Posterior cingulate gyrus (tissue), 11 donors: ENCODE measurements at regions not wholly inside any gene's neighbourhood (a gene's known extent, or its start where the extent isn't known, plus 50 kb on each side); places are given as distances from the start of the nearest gene placed in this dataset.
"Not testable (repeated sequence)": the region's sequence is repeated elsewhere in the genome, so short reads cannot be mapped to it uniquely, and the experiment has no call there.

Experiments used
- DNase-seq, 10 donors: peaks; one replicate each; pipeline versions ENCODE4 v3.0.0 to v3.0.0-alpha.2; 2020 to 2021; ENCODE audit warnings: mixed read lengths in 3 of 10
- intact Hi-C: fragments of 100-400 bp; cut with DNase I; formaldehyde crosslinking; loops from one replicate; pipeline ENCODE4 v1.15.1; 2023

DNA sequence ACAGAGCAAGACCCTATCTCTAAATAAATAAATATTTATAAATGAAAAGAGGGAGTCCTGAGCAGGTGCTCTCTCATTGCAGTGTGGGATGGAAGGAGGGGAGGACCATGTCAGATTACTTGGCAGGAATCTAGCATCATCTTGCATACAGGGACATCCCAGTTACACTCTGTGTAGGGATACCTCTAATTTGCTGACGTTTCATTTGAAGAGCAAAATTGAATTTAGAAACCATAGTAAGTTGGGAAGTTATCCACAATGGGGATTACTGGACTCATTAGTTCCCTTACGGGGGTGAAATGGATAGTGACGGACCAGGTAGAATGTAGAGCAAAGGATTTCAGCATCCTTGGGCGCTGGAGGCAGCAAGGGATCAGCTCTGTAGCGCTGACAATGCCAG, 52.1 kb downstream of the ARHGEF18 start:
- intact Hi-C loops, result no loop called here

GRCh38 chr19:7401694-7402093, 53.0 kb downstream of the ARHGEF18 start:
- intact Hi-C loops, result no loop called here
- DNase-seq, result no peak

More for the DNA sequence above, 52.1 kb downstream of the ARHGEF18 start:
- DNase-seq, result no peak

GRCh38 chr19:7405482-7405881, 56.7 kb downstream of the ARHGEF18 start:
- intact Hi-C loops, DNase-seq: not testable (repeated sequence)

- DNase-seq, result peak in 1 of 10 donors; percentile 45
- intact Hi-C loops, result no loop called here
These were observed 59.5 kb downstream of the ARHGEF18 start for GRCh38 chr19:7408251-7408650.

- intact Hi-C loops, result no loop called here
- peak in 1 of 10 donors; percentile 8 for DNase-seq
These were observed 62.2 kb downstream of the ARHGEF18 start for GRCh38 chr19:7410946-7411345.

DNA sequence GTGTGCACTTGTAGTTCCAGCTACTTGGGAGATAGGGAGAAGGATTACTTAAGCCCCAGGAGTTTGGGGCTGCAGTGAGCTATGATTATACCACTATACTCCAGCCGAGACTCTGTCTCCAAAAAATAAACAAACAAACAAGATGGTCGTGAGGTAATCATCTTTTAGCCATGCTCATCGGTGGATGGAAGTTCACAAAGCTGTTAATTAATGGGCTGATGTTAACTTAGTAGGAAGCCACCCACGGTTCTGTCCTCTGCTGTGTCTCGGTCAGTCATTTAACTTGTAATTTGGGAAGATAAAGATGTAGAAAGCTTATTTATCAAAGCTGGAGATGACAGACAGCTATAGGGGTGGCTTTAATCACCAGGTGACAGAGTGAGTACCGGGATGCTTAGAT, 64.9 kb downstream of the ARHGEF18 start:
- intact Hi-C loops, result no loop called here
- DNase-seq, result no peak

DNA sequence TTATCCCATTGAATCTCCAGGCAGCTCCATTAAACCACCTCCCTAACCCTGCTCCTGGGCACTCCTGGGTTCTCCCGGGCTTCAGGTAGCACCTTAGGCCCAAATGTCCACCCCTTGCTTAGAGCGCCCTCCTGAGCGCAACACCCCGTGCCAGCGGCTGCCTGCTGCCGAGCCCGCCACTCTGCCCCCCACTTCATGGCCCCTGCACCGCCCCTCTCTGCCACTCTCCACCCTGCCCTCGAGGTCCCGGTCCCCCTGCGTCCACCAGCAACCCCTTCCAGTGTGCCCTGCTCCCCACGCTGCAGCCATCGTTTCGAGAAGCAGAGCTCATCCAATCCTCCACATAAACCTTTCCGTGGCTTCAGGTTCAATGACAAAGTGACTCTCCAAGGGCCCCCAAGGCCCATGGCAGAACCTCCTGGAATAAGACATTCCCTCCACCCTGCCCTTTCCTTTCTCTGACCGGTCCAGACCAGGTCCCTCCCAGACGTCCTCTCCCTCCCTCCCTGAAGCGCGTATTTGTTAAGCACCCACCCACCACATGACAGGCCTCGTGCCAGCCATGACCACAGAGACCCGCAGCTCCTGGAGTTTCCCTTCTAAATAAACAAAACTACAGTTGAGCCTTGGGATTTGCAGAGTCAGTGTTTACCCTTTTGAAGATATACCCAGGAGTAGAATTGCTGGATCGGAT, 66.6 kb downstream of the ARHGEF18 start:
- DNase-seq, result peak in 1 of 10 donors; percentile 53
- intact Hi-C loops, result no loop called here

- intact Hi-C loops, result no loop called here
These were observed 67.2 kb downstream of the ARHGEF18 start for GRCh38 chr19:7415857-7416371.

DNA sequence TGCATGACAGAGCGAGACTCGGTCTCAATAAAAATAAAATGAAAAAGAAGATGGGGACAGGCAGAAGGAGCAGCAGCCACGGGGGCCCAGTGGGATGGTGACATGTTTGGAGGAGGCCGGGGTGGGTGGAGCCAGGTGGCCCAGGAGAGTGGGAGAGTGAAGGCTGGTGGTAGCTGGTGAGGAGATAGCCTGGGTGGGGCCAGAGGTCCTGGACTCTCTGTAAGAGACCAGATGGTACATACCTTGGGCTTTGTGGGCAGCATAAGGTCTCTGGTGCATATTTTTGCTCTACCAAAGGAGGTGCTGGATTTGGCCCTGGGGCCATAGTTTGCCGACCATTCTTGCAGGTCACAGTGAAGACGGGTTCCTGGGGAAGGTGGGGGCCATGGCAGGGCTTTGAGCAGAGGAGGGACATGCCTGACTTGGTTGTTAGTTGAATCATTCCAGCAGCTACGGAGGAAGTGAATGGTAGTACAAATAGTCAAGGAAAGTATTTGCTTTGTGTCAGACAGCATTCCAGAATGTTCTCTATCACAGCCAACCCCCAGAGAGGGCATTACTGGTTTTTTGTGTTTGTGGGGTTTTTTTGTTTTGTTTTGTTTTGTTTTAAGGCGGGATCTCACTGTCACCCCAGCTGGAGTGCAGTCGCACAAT, 69.1 kb downstream of the ARHGEF18 start:
- intact Hi-C loops, result no loop called here
- DNase-seq, result peak in 1 of 10 donors; percentile 37

More at GRCh38 chr19:7415857-7416371, 67.2 kb downstream of the ARHGEF18 start:
- DNase-seq, result peak in 1 of 10 donors; percentile 14

DNA sequence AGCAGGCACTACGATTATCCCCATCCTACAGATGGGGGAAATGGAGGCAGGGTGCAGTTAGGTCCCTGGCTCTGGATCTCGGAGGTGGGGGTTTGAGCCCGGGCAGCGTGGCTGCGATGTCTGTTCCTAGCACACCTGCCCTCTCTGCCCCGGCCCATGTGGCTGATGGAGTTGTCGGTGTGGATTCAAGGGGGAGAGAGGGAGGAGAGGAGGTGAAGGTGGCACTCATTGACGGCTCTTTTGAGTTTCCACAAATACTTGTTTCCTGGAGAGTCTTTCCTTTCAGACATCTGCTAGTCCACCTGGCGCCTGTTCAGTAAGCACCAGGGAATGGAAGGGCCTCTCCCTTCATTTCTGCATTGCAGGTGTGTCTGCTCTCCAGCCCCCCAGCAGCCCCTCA, 69.9 kb downstream of the ARHGEF18 start:
- intact Hi-C loops, result no loop called here
- DNase-seq, result peak in 1 of 10 donors; percentile 37

- intact Hi-C loops, result no loop called here
- DNase-seq, result peak in 1 of 10 donors; percentile 62
These were observed 69.7 kb downstream of the PEX11G start for GRCh38 chr19:7419153-7419552.

GRCh38 chr19:7419777-7420439, 68.9 kb downstream of the PEX11G start:
- peak in 1 of 10 donors; percentile 52 for DNase-seq
- intact Hi-C loops, result no loop called here

DNA sequence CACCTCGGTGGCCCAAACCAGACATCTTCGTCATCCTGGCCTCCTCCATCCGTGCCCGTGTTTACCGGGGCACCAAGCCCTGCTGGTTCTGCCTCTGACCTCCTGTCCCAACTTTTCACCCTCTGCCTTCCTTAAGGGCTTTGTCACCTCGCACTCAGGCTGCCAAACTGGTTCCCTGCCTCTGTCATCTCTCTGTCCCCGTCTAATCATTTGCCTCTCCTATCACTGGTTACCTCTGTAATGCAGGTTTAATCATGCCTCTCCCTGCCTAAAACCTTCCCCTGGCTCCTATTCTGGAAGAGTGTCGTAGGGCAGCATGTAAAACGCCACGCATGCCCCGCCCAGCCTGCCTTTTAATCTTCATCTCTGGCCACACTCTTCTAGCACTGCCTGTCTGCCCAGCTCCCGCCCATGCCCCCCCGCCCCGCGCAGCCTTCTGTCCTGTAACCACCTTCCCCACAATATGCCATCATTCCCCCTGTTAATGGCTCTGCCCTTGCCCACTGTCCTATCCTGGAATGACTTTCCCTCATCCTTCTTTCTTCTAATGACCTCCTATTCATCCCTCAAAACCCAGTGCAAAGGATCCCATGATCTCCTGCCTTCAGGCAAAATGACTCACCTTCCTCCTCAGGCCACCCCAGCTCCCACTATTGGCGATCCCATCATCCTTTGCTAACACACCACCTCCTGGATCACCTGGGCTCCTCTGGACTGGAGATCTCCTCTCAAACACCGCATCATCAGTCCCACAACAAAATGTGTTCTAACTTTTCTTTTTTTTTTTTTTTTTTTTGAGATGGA, 66.7 kb downstream of the PEX11G start:
- intact Hi-C loops, result no loop called here
- no peak for DNase-seq
